Amniotic epithelial cell (primary cell): ENCODE measurements at regions not wholly inside any gene's neighbourhood (a gene's known extent, or its start where the extent isn't known, plus 50 kb on each side); places are given as distances from the start of the nearest gene placed in this dataset.

Experiments used
- DNase-seq: peaks from one replicate; pipeline ENCODE4 v3.0.0-alpha.2; 2010; ENCODE audit warnings: low read depth

DNA sequence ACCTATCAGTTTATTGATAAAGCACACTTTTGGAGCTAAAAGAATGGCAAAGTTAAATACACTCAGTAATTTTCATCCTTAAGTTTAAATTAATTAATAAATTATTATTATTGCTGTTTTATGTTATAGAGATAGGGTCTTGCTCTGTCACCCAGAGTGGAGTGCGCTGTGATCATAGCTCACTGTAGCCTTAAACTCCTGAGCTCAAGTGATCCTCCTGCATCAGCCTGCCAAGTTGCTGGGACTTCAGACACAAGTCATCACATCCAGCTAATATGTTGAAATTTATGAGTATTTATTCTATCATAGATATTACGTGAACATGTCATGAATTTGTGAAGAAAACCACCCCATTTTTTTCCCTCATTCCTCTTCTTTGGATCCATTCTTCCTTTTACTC, 64.2 kb downstream of the GJA1 start:
- no peak for DNase-seq

DNA sequence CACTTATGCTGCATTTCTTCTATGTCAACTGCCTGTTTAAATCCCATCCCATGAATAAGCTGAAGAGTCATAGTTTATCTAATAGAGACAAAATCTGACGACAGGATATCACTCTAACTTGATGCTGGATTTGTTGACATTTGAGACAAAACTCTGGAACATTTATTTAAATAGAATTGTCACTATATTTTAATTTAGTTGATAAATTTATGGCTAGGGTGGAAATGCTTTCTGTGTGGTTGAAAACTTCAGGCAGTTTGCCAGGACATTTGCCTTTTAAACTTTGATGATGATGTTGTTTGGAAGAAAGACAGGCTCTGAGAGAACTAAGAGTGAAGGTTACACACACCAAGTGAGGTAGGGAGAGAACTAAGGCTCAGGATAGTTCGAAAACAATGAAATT, 68.1 kb downstream of the GJA1 start:
- peak; percentile 74 for DNase-seq

DNA sequence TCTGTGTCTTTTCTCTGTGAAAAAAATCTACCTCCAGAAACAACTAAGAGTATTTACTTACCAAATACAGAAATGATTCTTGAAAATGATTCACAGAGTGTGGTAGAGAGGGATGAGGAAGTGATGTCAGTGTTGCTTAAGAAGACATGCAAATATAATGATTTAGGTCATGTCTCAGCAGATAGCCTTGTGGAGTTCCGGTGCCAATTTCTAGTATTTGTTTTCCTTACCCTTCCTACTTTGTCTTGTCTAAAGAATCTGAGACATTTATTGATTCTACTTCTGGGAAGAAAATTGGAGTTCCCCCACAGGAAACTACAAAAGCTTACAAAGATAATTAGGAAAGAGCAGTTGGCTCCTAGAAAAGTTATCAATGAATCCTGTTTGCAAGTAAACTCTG, 68.8 kb downstream of the GJA1 start:
- DNase-seq: peak; percentile 97

DNA sequence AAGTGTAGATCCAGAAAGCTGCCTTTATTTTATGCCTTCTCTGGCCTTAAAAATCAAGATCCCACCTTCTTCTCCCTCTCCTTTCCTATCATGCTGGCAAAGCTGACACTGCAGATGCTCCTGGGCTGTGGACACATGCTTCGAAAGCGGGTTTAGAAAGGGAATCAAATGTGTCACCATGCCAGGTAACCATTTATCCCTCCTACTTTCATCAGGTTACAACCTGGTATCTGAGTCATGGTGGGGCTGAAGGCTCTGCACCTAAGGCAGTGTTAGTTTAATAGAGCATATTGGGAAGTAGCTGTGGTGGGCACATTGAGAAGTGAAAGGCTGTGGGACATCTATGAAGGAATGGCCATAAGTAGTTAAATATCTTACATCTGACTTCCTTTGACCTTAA, 69.8 kb downstream of the GJA1 start:
- no peak for DNase-seq

DNA sequence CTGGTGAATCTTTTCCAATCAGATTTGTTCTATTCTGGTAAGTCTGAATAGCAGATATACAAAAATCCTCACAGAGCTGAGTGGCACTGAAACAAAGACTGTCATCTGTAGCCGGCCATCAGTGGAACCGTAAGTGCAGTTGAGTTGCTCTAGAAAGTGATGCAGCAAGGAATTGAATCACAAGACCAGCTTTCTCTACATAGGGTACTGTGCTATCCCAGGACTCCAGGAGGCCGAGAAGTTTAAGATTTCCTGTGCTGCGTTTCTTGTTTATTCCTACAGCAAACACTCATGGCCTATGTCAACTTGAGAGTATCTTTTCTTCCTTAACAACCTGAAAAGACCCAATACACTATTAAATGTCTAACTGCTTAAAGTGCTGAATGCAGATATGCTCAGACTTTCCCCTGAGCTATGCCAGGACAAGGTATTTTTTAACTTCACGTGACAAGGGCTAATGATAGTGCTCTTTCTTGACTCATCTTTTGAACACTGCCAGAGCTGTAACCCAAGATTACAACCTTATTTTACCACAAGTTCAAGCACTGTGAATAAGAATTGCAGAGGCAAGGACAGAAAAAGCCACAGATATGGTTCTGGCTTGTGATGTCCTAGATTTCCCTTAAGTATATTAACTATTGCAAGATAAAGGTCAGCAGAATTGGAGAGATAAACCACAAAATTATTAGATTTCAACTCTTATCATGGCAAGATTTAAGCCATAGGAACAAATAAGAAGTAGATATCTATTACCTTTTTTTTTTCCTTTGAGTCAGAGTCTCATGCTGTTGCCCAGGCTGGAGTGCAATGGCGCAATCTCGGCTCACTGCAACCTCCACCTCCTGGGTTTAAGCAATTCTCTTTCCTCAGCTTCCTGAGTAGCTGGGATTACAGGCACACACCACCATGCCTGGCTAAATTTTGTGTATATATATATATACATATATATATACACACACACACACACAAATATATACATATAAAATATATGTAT, 71.6 kb downstream of the GJA1 start:
- peak; percentile 100 for DNase-seq

DNA sequence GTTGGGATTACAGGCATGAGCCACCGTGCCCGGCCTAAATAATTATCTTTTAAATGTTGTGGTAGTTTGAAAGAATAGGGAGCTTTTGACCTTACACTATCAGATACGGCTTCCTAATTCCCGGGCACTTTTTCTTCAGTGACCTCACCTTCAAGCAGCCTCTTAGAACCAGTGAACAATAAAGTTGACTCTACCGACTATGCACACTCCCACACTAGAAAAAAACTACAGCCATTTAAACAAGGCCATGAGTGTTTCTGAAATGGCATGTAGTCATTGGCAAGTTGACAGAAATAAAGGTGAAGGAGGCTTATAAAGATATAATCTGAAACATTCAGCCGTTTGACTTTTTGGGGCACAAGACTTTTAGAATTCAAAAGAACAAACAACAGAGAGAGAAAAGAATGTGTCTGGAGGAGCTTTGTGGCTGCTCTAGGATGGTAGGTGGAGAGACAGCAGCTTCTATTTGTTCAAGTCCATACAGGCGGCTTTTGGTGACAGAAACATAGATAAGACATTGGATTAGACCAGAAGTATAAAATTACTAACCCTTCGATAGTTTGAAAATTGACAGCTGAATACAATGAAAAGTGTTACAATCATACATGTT, 75.2 kb downstream of the GJA1 start:
- peak; percentile 65 for DNase-seq

DNA sequence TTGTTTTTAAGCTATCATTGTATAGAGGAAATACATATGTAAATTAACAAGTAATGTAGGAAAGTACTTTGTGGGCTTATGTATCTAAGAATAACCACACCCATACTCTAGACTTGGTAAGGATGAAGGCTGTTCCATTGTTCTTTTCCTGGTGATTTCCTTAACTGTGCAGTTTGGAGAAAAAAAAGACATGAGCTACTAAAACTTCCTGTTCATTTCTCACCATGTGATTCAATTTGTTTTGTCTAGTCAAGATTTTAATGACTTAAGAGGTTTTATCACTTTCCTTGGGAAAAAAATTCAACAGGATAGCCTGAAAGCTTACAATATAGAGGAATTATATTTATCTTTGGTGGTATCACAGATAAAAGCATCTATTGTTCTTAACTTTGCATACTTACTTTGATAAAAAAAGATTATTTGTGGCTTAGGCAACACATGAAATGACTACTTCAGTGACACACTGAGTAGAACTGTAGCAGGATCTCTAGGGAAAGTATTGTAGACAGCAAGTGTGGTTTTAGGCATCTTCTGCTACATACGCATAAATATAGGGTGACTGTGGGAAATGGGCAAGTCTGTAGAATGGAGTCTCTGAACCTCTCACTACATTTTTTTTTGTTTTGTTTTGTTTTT, 80.3 kb downstream of the GJA1 start:
- peak; percentile 90 for DNase-seq

DNA sequence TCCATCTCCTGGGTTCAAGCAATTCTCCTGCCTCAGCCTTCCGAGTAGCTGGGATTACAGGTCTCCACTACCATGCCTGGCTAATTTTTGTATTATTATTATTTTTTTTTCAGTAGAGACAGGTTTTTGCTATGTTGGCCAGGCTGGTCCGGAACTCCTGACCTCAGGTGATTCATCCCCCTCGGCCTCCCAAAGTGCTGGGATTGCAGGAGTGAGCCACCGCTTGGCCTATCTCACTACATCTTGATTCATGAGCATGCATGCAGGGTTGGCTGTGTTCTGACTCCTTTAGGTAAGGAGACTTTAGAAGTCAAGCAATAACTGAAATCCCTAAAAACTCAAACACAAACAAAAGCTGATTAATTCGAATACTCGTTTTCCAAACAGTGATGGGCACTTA, 80.9 kb downstream of the GJA1 start:
- DNase-seq: peak; percentile 79

DNA sequence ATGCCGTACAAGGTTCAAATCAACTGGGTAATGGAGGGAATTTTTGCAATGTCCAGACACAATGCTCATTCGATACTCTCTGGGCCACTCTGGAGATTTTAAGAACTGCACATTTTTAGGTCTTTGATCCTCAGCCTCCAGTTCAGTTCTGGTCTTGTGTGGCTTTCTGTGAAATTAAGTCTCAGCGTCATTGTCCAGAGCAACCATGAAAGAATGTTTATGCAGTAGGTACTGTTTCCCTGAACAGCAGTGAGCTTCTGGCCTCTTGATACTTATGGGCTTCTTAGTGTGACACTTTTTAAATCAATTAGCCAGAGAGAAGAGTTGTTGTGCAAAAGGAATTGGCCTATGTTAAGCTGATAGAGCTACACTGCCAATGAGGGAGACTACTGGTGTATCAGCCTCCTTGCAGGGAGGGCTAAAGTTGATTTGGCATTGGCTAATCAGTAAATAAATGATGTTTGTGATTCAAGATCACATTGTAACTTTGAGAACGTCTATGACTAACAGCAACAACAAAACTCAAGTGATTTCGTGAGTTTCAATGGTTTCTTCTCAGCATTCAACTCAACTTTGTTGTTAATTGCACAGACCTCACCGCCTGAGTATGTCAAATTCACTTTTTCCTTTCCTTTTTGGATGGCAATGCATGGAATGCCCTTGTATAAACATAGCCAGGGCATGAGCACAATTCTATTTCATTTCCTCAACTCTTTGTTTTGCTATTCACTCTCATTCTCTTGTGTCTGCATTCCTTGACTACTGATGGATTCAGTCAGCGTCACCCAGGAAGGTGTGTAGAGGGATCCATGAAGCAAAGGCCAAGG, 85.1 kb downstream of the GJA1 start:
- peak; percentile 88 for DNase-seq

DNA sequence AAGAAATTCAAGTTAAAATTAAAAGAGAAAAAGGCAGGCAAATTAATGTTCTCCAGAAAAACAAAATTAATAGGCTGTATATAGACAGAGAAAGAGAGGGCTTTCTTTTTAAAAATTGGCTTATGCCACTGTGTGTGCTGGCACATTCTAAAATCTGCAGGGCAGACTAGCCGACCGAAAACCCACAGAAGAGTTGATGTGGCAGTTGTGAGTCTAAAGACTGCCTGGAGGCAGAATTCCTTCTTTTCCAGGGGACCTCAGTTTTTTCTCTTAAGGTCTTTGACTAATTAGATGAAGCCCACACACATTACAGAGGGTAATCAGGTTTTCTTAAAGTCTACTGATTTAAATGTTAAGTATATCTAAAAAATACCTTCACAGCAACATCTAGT, 85.7 kb downstream of the GJA1 start:
- no peak for DNase-seq

DNA sequence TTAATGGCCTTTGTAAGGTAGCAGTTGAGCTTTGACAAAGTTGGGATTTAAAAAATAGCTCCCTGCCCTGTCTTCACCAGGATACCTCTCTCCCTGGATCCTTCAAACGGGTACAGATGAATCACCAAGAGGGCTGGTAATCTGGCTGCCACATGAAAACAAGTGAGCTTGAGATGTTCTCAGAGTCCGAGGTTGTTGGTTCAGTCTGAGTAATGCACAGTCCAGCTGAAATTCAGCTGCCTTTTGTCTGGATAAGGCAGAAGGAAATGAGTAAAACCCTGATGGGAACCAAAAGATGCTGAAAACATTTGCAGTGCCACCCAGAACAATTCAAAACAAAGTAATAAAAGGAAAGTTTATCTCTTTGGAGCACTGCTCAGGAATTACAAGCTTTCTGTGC, 86.8 kb downstream of the GJA1 start:
- peak; percentile 100 for DNase-seq

DNA sequence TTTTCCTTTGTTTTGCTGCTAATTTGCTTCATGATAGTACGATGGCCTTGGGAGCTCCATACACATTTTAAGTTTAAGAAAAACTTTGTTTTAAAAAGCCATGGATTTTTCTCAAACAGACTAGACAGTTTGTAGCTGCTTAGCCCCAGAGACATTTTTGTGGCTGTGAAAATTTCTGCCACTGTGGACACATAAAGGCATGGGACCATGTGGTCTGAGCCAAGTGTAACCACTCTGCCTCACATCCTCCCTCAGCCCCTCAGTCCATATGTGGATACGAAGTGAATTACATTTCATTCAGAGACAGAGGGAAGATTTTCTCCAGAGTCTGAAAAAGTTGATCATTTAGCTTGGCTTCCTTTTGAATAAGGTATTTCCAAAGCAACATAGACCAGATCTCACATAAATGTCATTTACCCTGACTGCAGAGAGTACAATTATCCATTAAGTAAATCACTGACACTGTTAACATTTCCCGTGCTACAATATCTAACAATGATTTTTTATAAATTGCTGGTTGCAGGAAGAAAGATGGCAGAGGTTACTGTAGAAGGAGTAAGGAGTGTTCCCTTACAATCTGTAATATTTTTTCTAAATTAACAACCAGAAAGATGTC, 87.4 kb downstream of the GJA1 start:
- DNase-seq: peak; percentile 57

DNA sequence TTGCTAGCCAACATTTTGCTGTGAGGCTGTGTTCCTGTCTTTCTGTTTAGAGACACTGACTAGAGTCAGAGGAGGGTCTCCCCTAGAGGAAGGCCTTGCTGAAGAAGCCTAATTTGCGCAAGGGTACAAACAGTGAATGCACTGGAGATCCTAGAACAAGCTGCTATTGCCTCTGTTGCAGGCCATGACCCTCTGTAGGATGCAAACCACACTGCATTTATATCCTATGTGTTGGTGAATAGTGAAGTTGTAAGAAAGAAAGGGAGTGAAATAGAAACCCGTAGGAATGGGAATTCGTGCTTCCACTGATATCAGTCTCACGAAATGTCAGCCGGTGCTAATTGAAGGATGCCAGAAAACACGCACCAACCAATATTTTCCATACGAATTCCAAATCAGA, 88.2 kb downstream of the GJA1 start:
- peak; percentile 70 for DNase-seq

DNA sequence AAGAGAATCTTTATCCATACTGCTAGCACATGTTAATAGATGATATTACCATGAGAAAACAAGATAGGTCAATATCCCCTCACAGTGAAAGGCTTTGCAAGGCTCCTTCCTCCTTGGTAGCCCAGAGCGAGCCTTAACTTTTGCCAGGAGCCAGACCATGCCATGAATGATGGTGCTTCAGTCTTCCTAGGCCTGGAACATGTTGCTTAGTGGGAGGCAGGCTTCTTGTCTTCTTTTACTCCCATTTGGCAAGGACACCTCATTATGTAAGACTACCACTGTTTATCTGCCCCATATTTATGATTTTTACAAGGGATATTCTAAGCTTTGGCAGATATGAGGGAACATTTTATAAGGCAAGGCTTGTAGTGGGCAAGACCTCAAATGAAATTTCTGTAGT, 90.8 kb downstream of the GJA1 start:
- DNase-seq: peak; percentile 87

DNA sequence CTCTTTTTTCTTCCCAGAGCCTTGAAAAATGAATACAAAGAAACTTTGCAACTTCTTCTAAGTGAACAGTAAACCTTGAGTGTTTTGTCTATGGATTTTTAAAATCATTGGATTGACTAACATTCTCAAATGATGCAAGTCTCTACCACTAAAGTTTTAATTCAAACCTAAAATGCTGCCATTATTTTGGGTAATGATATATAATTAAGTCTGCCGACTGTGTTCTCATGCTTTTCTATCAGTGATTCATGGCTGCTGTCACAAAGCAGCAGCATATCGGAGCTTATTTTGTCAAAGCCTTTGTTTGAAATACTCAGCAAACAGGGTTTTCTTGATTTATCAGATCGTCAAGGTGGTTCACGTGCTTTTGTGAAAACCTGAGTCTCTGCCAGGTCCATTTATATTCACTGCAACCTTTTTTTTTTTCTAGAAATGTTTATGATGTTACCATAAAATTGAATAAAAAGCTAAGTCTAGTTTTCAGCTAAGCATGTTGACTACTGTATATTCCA, 96.3 kb downstream of the GJA1 start:
- no peak for DNase-seq

DNA sequence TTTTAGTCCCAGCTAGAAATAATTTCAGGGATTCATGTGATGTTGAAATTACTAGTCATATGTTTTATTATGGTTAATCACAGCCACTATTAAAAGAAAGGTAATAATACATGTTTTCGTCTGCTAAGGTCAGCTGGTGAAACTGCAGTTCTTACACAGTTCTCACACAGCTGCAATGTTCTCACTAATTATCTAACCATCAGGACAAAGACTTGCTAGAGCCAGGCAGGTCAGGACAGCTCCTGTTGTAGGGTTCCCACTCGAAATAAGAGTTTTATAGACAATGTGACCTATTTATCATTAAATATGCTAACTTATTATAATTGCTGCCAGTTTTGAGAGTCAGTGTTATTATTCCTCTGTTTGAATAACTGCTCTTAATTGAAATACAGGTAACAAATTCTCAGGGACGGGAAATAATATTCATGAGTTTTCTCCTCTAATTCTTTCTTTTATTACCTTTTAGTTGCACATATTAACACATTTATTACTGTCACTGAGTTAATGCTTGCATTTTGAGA, 97.9 kb downstream of the GJA1 start:
- no peak for DNase-seq

DNA sequence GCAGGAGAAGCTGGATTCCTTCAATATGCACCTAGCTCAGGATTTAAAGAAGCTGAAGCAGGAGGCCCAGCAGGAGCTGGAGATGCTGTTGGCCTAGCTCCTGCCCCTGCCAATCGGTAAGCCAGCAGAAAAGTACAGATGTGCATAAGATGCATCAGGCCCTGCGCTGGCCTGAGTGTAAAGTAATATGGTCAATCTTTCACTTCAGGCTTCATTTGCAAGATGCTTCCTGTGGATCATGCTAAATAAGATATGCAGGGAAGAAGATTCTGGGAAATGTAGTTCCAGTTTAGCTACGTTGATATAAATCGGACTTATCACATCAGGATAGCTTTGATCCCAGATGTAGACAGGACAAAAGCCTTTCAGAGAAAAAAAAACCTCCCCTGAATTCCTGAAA, 100.3 kb downstream of the GJA1 start:
- no peak for DNase-seq

DNA sequence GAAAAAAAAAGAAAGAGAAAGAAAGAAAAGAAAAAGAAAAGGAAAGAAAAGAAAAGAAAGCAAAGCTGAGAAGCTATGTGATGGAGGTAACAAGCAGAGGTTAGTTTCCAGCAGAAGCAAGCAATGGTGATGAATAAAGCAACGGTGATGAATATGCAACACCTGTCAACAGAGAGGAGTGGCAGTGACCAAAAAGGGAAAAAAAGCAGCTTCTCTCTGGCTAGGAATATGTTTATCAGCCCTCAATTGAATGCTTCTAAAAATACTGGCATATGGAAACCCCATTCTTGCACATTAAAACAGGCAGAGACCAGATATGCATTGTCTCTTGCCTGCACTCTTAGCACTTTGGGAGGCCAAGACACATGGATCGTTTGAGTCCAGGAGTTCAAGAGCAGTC, 100.9 kb downstream of the GJA1 start:
- DNase-seq: no peak

DNA sequence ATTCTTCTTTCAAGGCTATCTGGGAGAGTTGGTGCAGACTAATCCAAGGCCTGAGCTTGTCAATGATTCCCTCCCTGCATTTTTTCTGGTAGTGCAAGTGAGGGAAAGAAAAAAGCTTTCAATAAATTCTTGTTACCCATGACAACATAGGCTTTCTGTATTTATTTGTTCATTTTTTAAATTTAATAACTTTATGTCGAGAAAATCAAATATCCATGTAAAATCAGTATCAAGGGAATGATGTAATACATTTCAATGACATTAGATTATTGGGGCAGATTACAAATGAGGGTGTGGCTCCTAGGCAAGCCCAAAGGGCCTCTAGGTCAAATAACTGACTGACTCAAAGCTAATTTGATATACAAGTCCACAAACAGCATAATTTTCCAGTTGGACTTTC, 104.0 kb downstream of the GJA1 start:
- no peak for DNase-seq

DNA sequence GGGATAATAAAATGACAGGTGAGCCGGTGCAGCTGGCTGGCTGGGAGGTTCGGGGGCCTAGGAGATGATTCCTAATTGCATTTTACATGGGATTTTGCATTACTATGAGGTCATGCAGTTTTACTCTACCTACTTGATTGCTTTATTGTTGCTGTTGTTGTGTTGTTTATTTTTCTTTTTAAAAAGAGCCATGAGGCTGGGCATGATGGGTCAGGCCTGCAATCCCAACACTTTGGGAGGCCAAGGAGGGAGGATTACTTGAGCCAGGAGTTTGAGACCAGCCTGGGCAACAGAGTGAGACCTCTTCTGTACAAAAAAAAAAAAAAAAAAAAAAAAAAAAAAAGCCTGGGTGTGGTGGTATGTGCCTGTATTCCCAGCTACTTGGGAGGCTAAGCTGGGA, 104.8 kb downstream of the GJA1 start:
- DNase-seq: no peak

DNA sequence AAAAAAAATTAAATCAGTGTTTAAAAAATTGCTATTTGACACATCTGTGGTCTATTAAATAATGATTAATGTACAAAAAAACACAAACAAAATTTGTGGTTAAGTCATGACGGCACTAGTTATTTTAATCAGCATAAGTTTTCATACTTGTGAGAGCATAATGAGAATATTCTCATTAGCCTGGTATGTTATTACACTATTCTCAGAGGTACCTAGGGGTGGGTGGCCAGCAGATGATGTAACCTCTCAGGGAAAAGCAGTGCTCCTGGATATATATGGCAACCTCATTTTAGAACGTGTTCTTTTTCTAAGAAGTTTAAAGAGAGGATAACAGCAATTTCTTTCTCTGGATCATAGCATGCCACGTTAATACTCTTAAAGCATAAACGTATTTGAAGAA, 109.2 kb downstream of the GJA1 start:
- DNase-seq: no peak
